HCT116 (cell line): ENCODE measurements at regions not wholly inside any gene's neighbourhood (a gene's known extent, or its start where the extent isn't known, plus 50 kb on each side); places are given as distances from the start of the nearest gene placed in this dataset.

ENCODE experiments used
- ATAC-seq: fragments of 200-7000 bp; cut with Tn5 transposase; 2 replicates; pipeline ENCODE4 v1.9.1; 2020; ENCODE audit warnings: mild to moderate bottlenecking, moderate library complexity
- BruUV-seq: library from RNA; stranded (reverse); fragments of 400-500 nt; replicated peaks from 2 replicates; lab custom pipeline; 2021; lab: Mats Ljungman, UMichigan
- CTCF ChIA-PET: fragments of 300-600 bp; sonication (Branson Sonifier 250); formaldehyde crosslinking; loops from one replicate; lab custom pipeline; 2021; ENCODE audit warnings: antibody characterized with exemption; lab: Charles Lee
- POLR2A ChIA-PET: fragments of 300-600, 350-600 bp; sonication (Branson Sonifier 250); formaldehyde crosslinking; loops from one replicate; lab custom pipeline; 2021; ENCODE audit warnings: antibody characterized with exemption; lab: Charles Lee
- RAD21 ChIA-PET, 2 experiments: fragments of 300-600 bp; sonication (Branson Sonifier 250); formaldehyde crosslinking; loops; one replicate each; lab custom pipeline; 2023; ENCODE audit warnings: low total read pairs in 2 of 2; ENCODE audit not compliant: uncharacterized antibody in 2 of 2, unreplicated experiment in 2 of 2, low non-redundant PET in 1 of 2; lab: Charles Lee
- DNase-seq: peaks from one replicate; pipeline ENCODE4 v3.0.0-alpha.2; 2010; ENCODE audit warnings: low read depth, low spot score
- H2AFZ ChIP-seq: fragments of 200-600 bp; shearing (Covaris generic), sonication (generic); 2 replicates; pipeline ENCODE4 v1.6.1; 2017; ENCODE audit warnings: low read depth, mixed run types, mixed read lengths, antibody characterized with exemption, low read length; ENCODE audit not compliant: poor library complexity, severe bottlenecking
- H3K27ac ChIP-seq: 2 replicates; pipeline ENCODE4 v1.5.1; 2012; ENCODE audit warnings: low read depth, low read length
- H3K27me3 ChIP-seq: fragments of 200-600 bp; sonication (generic); 2 replicates; pipeline ENCODE4 v1.6.1; 2016; ENCODE audit warnings: mixed run types, low read length, mixed read lengths; ENCODE audit not compliant: insufficient read depth
- H3K36me3 ChIP-seq, 2 experiments: fragments of 200-500 bp in 1 of 2; fragments of 200-600 bp in 1 of 2; sonication (Bioruptor generic) in 1 of 2; sonication (generic) in 1 of 2; 2 replicates each; pipeline versions ENCODE4 v1.5.1 to v1.6.1; 2014 to 2016; ENCODE audit warnings: low read length in 2 of 2, inconsistent platforms in 1 of 2, mixed read lengths in 1 of 2, mixed run types in 1 of 2; ENCODE audit not compliant: insufficient read depth in 2 of 2, control insufficient read depth in 1 of 2
- H3K4me1 ChIP-seq, 2 experiments: fragments of 200-600 bp in 1 of 2; sonication (generic) in 1 of 2; 2 replicates each; pipeline versions ENCODE4 v1.5.1 to v1.6.1; 2012 to 2017; ENCODE audit warnings: low read length in 2 of 2, inconsistent platforms in 1 of 2, mild to moderate bottlenecking in 1 of 2, mixed read lengths in 1 of 2, mixed run types in 1 of 2, moderate library complexity in 1 of 2; ENCODE audit not compliant: insufficient read depth in 2 of 2, control insufficient read depth in 1 of 2
- H3K4me2 ChIP-seq: fragments of 200-600 bp; sonication (generic); 2 replicates; pipeline ENCODE4 v1.6.1; 2017; ENCODE audit warnings: mixed run types, low read length, mixed read lengths
- H3K4me3 ChIP-seq, 2 experiments: fragments of 200-600 bp in 1 of 2; sonication (generic) in 1 of 2; replicated peaks in 1 of 2; 2 replicates each; pipeline ENCODE4 v1.5.1; 2011 to 2016; ENCODE audit warnings: low read length in 2 of 2, control low read depth in 1 of 2, low read depth in 1 of 2, mild to moderate bottlenecking in 1 of 2, mixed read lengths in 1 of 2, mixed run types in 1 of 2
- H3K79me2 ChIP-seq: fragments of 200-600 bp; sonication (generic); 2 replicates; pipeline ENCODE4 v1.6.1; 2017; ENCODE audit warnings: mild to moderate bottlenecking, mixed run types, low read length, moderate library complexity, mixed read lengths; ENCODE audit not compliant: insufficient read depth
- H3K9ac ChIP-seq: fragments of 200-600 bp; sonication (generic); 2 replicates; pipeline ENCODE4 v1.6.1; 2016; ENCODE audit warnings: low read length, mixed read lengths
- H3K9me2 ChIP-seq: fragments of 200-600 bp; sonication (generic), shearing (Covaris generic); 2 replicates; pipeline ENCODE4 v1.6.1; 2017; ENCODE audit warnings: mixed run types, mild to moderate bottlenecking, moderate library complexity; ENCODE audit not compliant: insufficient read depth
- H3K9me3 ChIP-seq, 2 experiments: fragments of 200-500 bp in 1 of 2; fragments of 200-600 bp in 1 of 2; sonication (Bioruptor generic) in 1 of 2; sonication (generic) in 1 of 2; 2 replicates each; pipeline ENCODE4 v1.6.1; 2014 to 2017; ENCODE audit warnings: low read length in 2 of 2, mixed read lengths in 2 of 2, inconsistent platforms in 1 of 2, low read depth in 1 of 2, mild to moderate bottlenecking in 1 of 2, mixed run types in 1 of 2, moderate library complexity in 1 of 2; ENCODE audit not compliant: control insufficient read depth in 1 of 2, insufficient read depth in 1 of 2
- H4K20me1 ChIP-seq: fragments of 200-600 bp; sonication (generic), shearing (Covaris generic); 2 replicates; pipeline ENCODE4 v1.6.1; 2017; ENCODE audit warnings: mixed run types, mild to moderate bottlenecking, moderate library complexity; ENCODE audit not compliant: insufficient read depth
- CBX3 ChIP-seq: IDR thresholded peaks from 2 replicates; pipeline ENCODE4 v1.6.1; 2012; ENCODE audit warnings: low read depth
- CEBPB ChIP-seq: IDR thresholded peaks from 2 replicates; pipeline ENCODE4 v1.6.1; 2012; ENCODE audit warnings: low read depth
- EGR1 ChIP-seq: IDR thresholded peaks from 2 replicates; pipeline ENCODE4 v1.6.1; 2012; ENCODE audit warnings: low read depth
- EZH2 ChIP-seq: fragments of 200-600 bp; sonication (generic); IDR thresholded peaks from 2 replicates; pipeline ENCODE4 v1.6.1; 2017; ENCODE audit warnings: antibody characterized with exemption, mixed run types
- EZH2phosphoT487 ChIP-seq: fragments of 200-600 bp; IDR thresholded peaks from 2 replicates; pipeline ENCODE4 v1.6.1; 2018; ENCODE audit warnings: antibody characterized with exemption, borderline replicate concordance
- FOSL1 ChIP-seq: IDR thresholded peaks from 2 replicates; pipeline ENCODE4 v1.6.1; 2012; ENCODE audit warnings: low read depth
- JUND ChIP-seq: IDR thresholded peaks from 2 replicates; pipeline ENCODE4 v1.6.1; 2012
- POLR2A ChIP-seq: IDR thresholded peaks from 2 replicates; pipeline ENCODE4 v1.7.0; 2011; ENCODE audit warnings: borderline replicate concordance; ENCODE audit not compliant: insufficient read depth, insufficient read length; ENCODE audit errors: extremely low read depth
- RAD21 ChIP-seq: IDR thresholded peaks from 2 replicates; pipeline ENCODE4 v1.6.1; 2012; ENCODE audit warnings: low read depth, mild to moderate bottlenecking
- SP1 ChIP-seq: IDR thresholded peaks from 2 replicates; pipeline ENCODE4 v1.6.1; 2012; ENCODE audit warnings: low read depth
- SRF ChIP-seq: IDR thresholded peaks from 2 replicates; pipeline ENCODE4 v1.6.1; 2012; ENCODE audit warnings: low read depth
- YY1 ChIP-seq: IDR thresholded peaks from 2 replicates; pipeline ENCODE4 v1.6.1; 2011; ENCODE audit warnings: low read length, low read depth, moderate library complexity, mild to moderate bottlenecking; ENCODE audit not compliant: insufficient replicate concordance; ENCODE audit errors: extremely low read depth
- ZFX ChIP-seq: fragments of 450-650 bp; IDR thresholded peaks from 2 replicates; pipeline ENCODE4 v1.6.1; 2017
- ZNF274 ChIP-seq: fragments of 200-500 bp; sonication (Bioruptor generic); IDR thresholded peaks from 2 replicates; pipeline ENCODE4 v1.6.1; 2014; ENCODE audit warnings: mild to moderate bottlenecking, low read depth, low read length, inconsistent platforms
- intact Hi-C: fragments of 100-400 bp; cut with micrococcal nuclease; formaldehyde crosslinking; loops from 2 replicates; pipeline ENCODE4 v1.10.0; 2022
- TF ChIP-seq, protein P1 (sequence below): IDR thresholded peaks from 2 replicates; pipeline ENCODE4 v1.6.1; 2012; ENCODE audit warnings: low read depth
- TF ChIP-seq, protein P2 (sequence below): IDR thresholded peaks from 2 replicates; pipeline ENCODE4 v1.6.1; 2012
- TF ChIP-seq, protein P3 (sequence below): IDR thresholded peaks from 2 replicates; pipeline ENCODE4 v1.6.1; 2012
- TF ChIP-seq, protein P4 (sequence below), 3 experiments: fragments of 200-600 bp in 1 of 3; sonication (generic) in 1 of 3; IDR thresholded peaks in 2 of 3; conservative IDR thresholded peaks in 1 of 3; 2 replicates each; pipeline ENCODE4 v1.5.1; 2012 to 2017; ENCODE audit warnings: low read depth in 2 of 3, low read length in 2 of 3, antibody characterized with exemption in 1 of 3, borderline replicate concordance in 1 of 3, control low read depth in 1 of 3, mild to moderate bottlenecking in 1 of 3, mixed read lengths in 1 of 3, mixed run types in 1 of 3, moderate library complexity in 1 of 3; ENCODE audit not compliant: insufficient read depth in 1 of 3

DNA sequence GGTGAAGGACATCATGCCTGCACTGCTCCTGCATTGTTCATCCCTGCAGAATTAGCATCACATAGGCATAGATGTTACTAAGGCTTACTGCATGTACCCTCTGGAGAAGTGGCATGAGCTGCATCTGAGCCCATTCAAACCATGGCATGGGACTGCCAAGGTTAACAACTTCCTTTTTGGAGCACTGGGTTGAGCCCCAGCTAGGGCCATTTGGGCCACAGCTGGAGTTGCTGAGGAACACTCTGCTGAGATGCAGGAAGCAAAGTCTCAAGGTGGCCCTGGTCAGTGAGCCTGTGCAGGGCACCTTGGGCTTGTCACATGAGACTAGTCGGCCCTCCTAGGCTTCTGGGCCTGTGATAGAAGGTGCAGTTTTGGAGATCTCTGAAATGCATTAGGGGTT is 511.2 kb downstream of the C12orf50 start:
- intact Hi-C loops = no loop called here
- Histone ChIP-seq H3K79me2 (no peaks in the 10 kb centered on the region), H3K27me3 (no peaks in the 10 kb centered on the region), H3K4me3 (no peak overlapping the region), H2AFZ (no peak overlapping the region)
- RAD21 ChIA-PET = no interaction called here
- CTCF ChIA-PET = no interaction called here
- POLR2A ChIA-PET = no interaction called here
- BruUV-seq = no TSS peak
- no peak for TF ChIP-seq ZFX
- TF ChIP-seq, protein P1, sequence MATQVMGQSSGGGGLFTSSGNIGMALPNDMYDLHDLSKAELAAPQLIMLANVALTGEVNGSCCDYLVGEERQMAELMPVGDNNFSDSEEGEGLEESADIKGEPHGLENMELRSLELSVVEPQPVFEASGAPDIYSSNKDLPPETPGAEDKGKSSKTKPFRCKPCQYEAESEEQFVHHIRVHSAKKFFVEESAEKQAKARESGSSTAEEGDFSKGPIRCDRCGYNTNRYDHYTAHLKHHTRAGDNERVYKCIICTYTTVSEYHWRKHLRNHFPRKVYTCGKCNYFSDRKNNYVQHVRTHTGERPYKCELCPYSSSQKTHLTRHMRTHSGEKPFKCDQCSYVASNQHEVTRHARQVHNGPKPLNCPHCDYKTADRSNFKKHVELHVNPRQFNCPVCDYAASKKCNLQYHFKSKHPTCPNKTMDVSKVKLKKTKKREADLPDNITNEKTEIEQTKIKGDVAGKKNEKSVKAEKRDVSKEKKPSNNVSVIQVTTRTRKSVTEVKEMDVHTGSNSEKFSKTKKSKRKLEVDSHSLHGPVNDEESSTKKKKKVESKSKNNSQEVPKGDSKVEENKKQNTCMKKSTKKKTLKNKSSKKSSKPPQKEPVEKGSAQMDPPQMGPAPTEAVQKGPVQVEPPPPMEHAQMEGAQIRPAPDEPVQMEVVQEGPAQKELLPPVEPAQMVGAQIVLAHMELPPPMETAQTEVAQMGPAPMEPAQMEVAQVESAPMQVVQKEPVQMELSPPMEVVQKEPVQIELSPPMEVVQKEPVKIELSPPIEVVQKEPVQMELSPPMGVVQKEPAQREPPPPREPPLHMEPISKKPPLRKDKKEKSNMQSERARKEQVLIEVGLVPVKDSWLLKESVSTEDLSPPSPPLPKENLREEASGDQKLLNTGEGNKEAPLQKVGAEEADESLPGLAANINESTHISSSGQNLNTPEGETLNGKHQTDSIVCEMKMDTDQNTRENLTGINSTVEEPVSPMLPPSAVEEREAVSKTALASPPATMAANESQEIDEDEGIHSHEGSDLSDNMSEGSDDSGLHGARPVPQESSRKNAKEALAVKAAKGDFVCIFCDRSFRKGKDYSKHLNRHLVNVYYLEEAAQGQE = no peak
- TF ChIP-seq, protein P2, sequence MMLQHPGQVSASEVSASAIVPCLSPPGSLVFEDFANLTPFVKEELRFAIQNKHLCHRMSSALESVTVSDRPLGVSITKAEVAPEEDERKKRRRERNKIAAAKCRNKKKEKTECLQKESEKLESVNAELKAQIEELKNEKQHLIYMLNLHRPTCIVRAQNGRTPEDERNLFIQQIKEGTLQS = no peak
- no peak for TF ChIP-seq FOSL1
- no peak for TF ChIP-seq RAD21
- no peak for TF ChIP-seq EZH2
- TF ChIP-seq EZH2phosphoT487 = no peak
- TF ChIP-seq, protein P3, sequence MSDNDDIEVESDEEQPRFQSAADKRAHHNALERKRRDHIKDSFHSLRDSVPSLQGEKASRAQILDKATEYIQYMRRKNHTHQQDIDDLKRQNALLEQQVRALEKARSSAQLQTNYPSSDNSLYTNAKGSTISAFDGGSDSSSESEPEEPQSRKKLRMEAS = no peak
- no peak for TF ChIP-seq CBX3
- no peak for TF ChIP-seq EGR1
- TF ChIP-seq ZNF274 = no peak
- TF ChIP-seq SRF = no peak
- TF ChIP-seq, protein P4, sequence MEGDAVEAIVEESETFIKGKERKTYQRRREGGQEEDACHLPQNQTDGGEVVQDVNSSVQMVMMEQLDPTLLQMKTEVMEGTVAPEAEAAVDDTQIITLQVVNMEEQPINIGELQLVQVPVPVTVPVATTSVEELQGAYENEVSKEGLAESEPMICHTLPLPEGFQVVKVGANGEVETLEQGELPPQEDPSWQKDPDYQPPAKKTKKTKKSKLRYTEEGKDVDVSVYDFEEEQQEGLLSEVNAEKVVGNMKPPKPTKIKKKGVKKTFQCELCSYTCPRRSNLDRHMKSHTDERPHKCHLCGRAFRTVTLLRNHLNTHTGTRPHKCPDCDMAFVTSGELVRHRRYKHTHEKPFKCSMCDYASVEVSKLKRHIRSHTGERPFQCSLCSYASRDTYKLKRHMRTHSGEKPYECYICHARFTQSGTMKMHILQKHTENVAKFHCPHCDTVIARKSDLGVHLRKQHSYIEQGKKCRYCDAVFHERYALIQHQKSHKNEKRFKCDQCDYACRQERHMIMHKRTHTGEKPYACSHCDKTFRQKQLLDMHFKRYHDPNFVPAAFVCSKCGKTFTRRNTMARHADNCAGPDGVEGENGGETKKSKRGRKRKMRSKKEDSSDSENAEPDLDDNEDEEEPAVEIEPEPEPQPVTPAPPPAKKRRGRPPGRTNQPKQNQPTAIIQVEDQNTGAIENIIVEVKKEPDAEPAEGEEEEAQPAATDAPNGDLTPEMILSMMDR (IDR thresholded peaks at IDR 0.05 in 2 of 3, conservative IDR thresholded peaks at IDR 0.05 in 1 of 3; ENCODE audit: borderline replicate concordance in 1 of 3, insufficient read depth in 1 of 3, low read depth in 2 of 3, low read length in 2 of 3) = no peak
- TF ChIP-seq CEBPB = no peak
- TF ChIP-seq YY1 = no peak
- TF ChIP-seq SP1 = no peak
- no peak for TF ChIP-seq POLR2A
- no peak for TF ChIP-seq JUND
- TF ChIP-seq, all 23 proteins: peak for 0
- Histone ChIP-seq H3K9me3 (no peaks in the 10 kb centered on the region), H4K20me1 (no peaks in the 10 kb centered on the region), H3K27ac (no peak overlapping the region), H3K4me2 (no peak overlapping the region), H3K9ac (no peak overlapping the region), H3K9me2 (no peaks in the 10 kb centered on the region), H3K36me3 (no peaks in the 10 kb centered on the region), H3K4me1 (no peaks in the 10 kb centered on the region)
- no peak for DNase-seq
- ATAC-seq = no peak
